Vagina (tissue), 2 donors: ENCODE measurements at regions not wholly inside any gene's neighbourhood (a gene's known extent, or its start where the extent isn't known, plus 50 kb on each side); places are given as distances from the start of the nearest gene placed in this dataset.

Experiments used
- CTCF ChIP-seq, 3 experiments: fragments of 450-650 bp in 2 of 3; fragments of 200-600 bp in 1 of 3; sonication (generic) in 1 of 3; IDR thresholded peaks; one replicate each; pipeline ENCODE4 v1.5.1; 2017 to 2019; ENCODE audit warnings: antibody characterized with exemption in 3 of 3, mild to moderate bottlenecking in 2 of 3, moderate library complexity in 2 of 3
- POLR2AphosphoS5 ChIP-seq, 2 donors: sonication (generic); formaldehyde crosslinking; IDR thresholded peaks; one replicate each; pipeline ENCODE4 v1.9.0; 2017; ENCODE audit warnings: antibody characterized with exemption in 2 of 2, mild to moderate bottlenecking in 2 of 2, low read depth in 1 of 2; ENCODE audit not compliant: insufficient read depth in 1 of 2

- TF ChIP-seq CTCF (IDR thresholded peaks at IDR 0.05) (no peak), POLR2AphosphoS5 (IDR thresholded peaks at IDR 0.05; ENCODE audit: insufficient read depth in 1 of 2, low read depth in 1 of 2) (no peak)
Observed at GRCh38 chr1:187413405-187414169, 584.8 kb downstream of the PLA2G4A start.
